SHP77 treated with DMSO at 0.1 percent for 48 hours (cell line): ENCODE measurements at regions not wholly inside any gene's neighbourhood (a gene's known extent, or its start where the extent isn't known, plus 50 kb on each side); places are given as distances from the start of the nearest gene placed in this dataset.

Experiments used
- DNase-seq: peaks from one replicate; lab custom pipeline; 2025; lab: John Stamatoyannopoulos, UW

- DNase-seq = no peak
These were observed 1045.3 kb downstream of the TLE1 start for GRCh38 chr9:80644044-80644443.

- DNase-seq = no peak
These were observed 1054.3 kb downstream of the TLE1 start for GRCh38 chr9:80635065-80635464.

GRCh38 chr9:80632041-80632440, 1057.3 kb downstream of the TLE1 start:
- DNase-seq = no peak

GRCh38 chr9:80622508-80622907, 1050.7 kb downstream of the TLE4 start:
- no peak for DNase-seq

- no peak for DNase-seq
These were observed 1047.6 kb downstream of the TLE4 start for GRCh38 chr9:80619356-80619755.

- DNase-seq = no peak
These were observed 1044.2 kb downstream of the TLE4 start for GRCh38 chr9:80615964-80616363.

GRCh38 chr9:80605793-80606192, 1034.0 kb downstream of the TLE4 start:
- DNase-seq = no peak

- peak; percentile 1 for DNase-seq
These were observed 1033.4 kb downstream of the TLE4 start for GRCh38 chr9:80605129-80605528.

- DNase-seq = no peak
These were observed 1030.5 kb downstream of the TLE4 start for GRCh38 chr9:80602291-80602690.

- DNase-seq = no peak
These were observed 1024.8 kb downstream of the TLE4 start for GRCh38 chr9:80596579-80596978.

- no peak for DNase-seq
These were observed 1023.4 kb downstream of the TLE4 start for GRCh38 chr9:80595192-80595591.

- DNase-seq = no peak
These were observed 1020.6 kb downstream of the TLE4 start for GRCh38 chr9:80592413-80592812.

GRCh38 chr9:80586786-80587330, 1015.1 kb downstream of the TLE4 start:
- no peak for DNase-seq

- no peak for DNase-seq
These were observed 1000.2 kb downstream of the TLE4 start for GRCh38 chr9:80571953-80572352.

GRCh38 chr9:80569236-80569635, 997.5 kb downstream of the TLE4 start:
- DNase-seq = no peak

GRCh38 chr9:80561526-80561925, 989.8 kb downstream of the TLE4 start:
- DNase-seq = no peak

GRCh38 chr9:80560976-80561375, 989.2 kb downstream of the TLE4 start:
- no peak for DNase-seq

GRCh38 chr9:80557256-80557655, 985.5 kb downstream of the TLE4 start:
- DNase-seq = no peak

- DNase-seq = no peak
These were observed 984.9 kb downstream of the TLE4 start for GRCh38 chr9:80556631-80557030.

GRCh38 chr9:80555782-80556325, 984.1 kb downstream of the TLE4 start:
- DNase-seq = no peak

GRCh38 chr9:80554856-80555255, 983.1 kb downstream of the TLE4 start:
- no peak for DNase-seq

GRCh38 chr9:80554301-80554700, 982.5 kb downstream of the TLE4 start:
- no peak for DNase-seq

GRCh38 chr9:80552931-80553330, 981.2 kb downstream of the TLE4 start:
- DNase-seq = no peak

GRCh38 chr9:80550181-80550580, 978.4 kb downstream of the TLE4 start:
- no peak for DNase-seq
